Mucosa of descending colon (tissue), 3 donors: ENCODE measurements at regions not wholly inside any gene's neighbourhood (a gene's known extent, or its start where the extent isn't known, plus 50 kb on each side); places are given as distances from the start of the nearest gene placed in this dataset.
"Not testable (repeated sequence)": the region's sequence is repeated elsewhere in the genome, so short reads cannot be mapped to it uniquely, and the experiment has no call there.

ENCODE experiments used
- ATAC-seq: fragments of 200-7000 bp; cut with Tn5 transposase; one replicate; pipeline ENCODE4 v1.9.1; 2020; ENCODE audit warnings: mild to moderate bottlenecking, moderate library complexity
- DNase-seq, 3 donors: peaks; one replicate each; pipeline ENCODE4 v3.0.0-alpha.2; 2020
- H3K36me3 ChIP-seq: fragments of 200-600 bp; one replicate; pipeline ENCODE4 v1.8.0; 2021; ENCODE audit warnings: low read depth, mild to moderate bottlenecking
- H3K4me1 ChIP-seq: fragments of 200-600 bp; one replicate; pipeline ENCODE4 v1.8.0; 2021; ENCODE audit warnings: low read depth, mild to moderate bottlenecking
- H3K4me3 ChIP-seq: fragments of 200-600 bp; one replicate; pipeline ENCODE4 v1.8.0; 2021; ENCODE audit warnings: mild to moderate bottlenecking
- H3K9me3 ChIP-seq: fragments of 200-600 bp; one replicate; pipeline ENCODE4 v1.8.0; 2021; ENCODE audit warnings: mild to moderate bottlenecking
- intact Hi-C, 2 donors: fragments of 100-400 bp; cut with DNase I in 1 of 2; cut with micrococcal nuclease in 1 of 2; formaldehyde crosslinking; loops; one replicate each; pipeline versions ENCODE4 v1.11.0 to v1.11.1; 2022; cut with DNase I, micrococcal nuclease
- TF ChIP-seq, protein P1 (sequence below): fragments of 200-600 bp; IDR thresholded peaks from one replicate; pipeline ENCODE4 v1.8.0; 2022; ENCODE audit warnings: antibody characterized with exemption, mild to moderate bottlenecking
- donor health status: DM: no; HTN: no; CAD: no; lungs with moderate emphysema.
- donor health status: DM: no; HTN: no; CAD: no.
- donor health status: DM: no; HTN: yes; CAD: no.

DNA sequence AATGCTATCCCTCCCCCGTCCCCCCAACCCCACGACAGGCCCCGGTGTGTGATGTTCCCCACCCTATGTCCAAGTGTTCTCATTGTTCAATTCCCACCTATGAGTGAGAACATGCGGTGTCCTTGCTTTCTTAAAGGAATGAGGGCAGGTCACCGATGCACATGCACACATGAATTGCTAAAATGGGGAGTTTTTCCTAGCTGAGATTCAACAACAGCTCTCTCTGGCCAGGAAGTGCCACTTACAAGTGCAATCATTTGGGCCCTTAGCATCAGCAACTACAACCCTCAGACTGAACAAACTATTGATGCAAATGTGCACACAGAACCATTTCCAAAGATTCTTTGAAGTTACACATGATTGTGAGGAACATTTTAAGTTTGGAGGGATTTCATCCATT is 95.7 kb upstream of the IQCM start:
- TF ChIP-seq, protein P1, sequence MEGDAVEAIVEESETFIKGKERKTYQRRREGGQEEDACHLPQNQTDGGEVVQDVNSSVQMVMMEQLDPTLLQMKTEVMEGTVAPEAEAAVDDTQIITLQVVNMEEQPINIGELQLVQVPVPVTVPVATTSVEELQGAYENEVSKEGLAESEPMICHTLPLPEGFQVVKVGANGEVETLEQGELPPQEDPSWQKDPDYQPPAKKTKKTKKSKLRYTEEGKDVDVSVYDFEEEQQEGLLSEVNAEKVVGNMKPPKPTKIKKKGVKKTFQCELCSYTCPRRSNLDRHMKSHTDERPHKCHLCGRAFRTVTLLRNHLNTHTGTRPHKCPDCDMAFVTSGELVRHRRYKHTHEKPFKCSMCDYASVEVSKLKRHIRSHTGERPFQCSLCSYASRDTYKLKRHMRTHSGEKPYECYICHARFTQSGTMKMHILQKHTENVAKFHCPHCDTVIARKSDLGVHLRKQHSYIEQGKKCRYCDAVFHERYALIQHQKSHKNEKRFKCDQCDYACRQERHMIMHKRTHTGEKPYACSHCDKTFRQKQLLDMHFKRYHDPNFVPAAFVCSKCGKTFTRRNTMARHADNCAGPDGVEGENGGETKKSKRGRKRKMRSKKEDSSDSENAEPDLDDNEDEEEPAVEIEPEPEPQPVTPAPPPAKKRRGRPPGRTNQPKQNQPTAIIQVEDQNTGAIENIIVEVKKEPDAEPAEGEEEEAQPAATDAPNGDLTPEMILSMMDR = no peak
- intact Hi-C loops = no loop called here
- Histone ChIP-seq H3K36me3 (no peaks in the 10 kb centered on the region), H3K4me1 (peaks cover 15% of the 10 kb centered on the region), H3K9me3 (no peaks in the 10 kb centered on the region), H3K4me3 (no peak overlapping the region)
- ATAC-seq (peak; percentile 35), DNase-seq (no peak)

GRCh38 chr4:149912000-149912399 is 96.4 kb upstream of the IQCM start:
- DNase-seq (no peak), ATAC-seq (no peak)
- intact Hi-C loops = no loop called here

DNA sequence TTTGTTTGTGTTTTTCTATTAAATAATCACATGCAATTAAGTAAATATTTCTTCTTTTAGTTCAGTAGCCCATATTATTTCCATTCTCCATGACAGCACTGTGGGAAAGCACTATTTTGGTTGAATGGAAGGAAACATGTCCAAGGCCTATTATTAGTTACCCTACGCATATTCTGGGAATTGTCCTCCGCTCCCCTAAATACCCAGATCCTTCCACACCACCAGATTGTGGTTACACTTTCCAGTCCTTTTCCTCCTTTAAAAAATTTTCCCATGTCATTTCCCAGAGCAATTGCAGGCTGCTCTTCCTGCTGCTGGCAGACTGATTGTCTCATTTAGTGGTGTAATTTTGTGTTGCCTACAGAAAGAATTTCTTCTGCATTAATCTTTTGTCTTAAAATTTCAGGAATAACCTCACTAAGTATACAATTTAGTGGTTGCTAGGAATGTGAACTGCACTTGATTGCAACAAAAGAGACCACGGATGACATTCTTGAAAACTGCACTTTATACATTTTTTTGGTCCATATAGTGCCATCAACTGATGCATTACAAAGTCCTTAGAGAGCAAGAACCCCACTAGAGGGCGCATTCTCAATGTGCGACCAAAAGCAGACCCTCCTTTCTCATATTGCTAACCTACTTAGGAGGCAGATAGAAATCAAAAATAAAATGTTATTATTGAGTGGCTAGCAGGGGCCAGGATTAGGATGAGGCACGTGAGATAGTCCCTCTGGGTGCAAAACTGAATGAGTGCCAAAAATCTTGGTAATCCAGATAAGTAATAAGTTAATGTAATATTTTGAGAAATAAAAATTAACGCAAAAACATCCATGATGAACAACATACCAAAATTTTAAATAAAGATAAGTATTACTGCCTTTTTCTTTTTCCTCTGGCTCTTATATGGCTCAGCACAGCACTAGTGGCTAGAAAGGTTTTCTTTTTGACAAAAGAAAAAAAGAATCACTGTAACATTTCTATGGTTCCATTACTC is 98.8 kb upstream of the IQCM start:
- intact Hi-C loops = no loop called here
- peaks cover 8% of the 10 kb centered on the region for H3K4me1 ChIP-seq
- H3K9me3 ChIP-seq = no peaks in the 10 kb centered on the region
- TF ChIP-seq, protein P1 = peak; percentile 25
- H3K36me3 ChIP-seq = no peaks in the 10 kb centered on the region
- DNase-seq = peak in 1 of 3 donors; percentile 86
- ATAC-seq = peak; percentile 52
- H3K4me3 ChIP-seq = no peak overlapping the region

More at GRCh38 chr4:149912000-149912399, 96.4 kb upstream of the IQCM start:
- H3K9me3 ChIP-seq = no peaks in the 10 kb centered on the region
- peaks cover 15% of the 10 kb centered on the region for H3K4me1 ChIP-seq
- no peak overlapping the region for H3K4me3 ChIP-seq
- no peaks in the 10 kb centered on the region for H3K36me3 ChIP-seq
- TF ChIP-seq, protein P1 = no peak

GRCh38 chr4:149915735-149916134 is 100.1 kb upstream of the IQCM start:
- DNase-seq, intact Hi-C loops, H3K36me3 ChIP-seq, H3K4me1 ChIP-seq, H3K9me3 ChIP-seq, ATAC-seq, H3K4me3 ChIP-seq: not testable (repeated sequence)

DNA sequence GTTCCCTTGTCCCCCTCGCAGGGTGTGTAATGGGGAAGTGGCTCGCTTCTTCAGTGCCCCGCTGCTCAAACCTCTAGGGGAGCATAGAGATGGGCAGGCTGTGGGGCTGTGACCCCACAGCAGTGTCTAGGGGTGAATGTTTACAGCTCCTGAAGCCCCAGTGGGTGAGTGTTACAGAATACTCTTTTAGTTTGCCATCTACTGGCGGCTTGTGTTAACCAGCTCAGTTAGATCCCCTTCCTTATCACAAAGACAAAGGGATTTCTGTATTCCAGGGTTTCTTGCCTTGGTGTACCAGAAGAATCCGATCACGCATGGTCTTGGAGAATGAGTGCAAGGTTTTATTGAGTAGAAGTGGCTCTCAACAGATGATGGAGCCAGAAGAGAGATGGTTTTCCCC is 108.1 kb upstream of the IQCM start:
- Histone ChIP-seq H3K4me1 (peaks cover 14% of the 10 kb centered on the region), H3K4me3 (no peak overlapping the region), H3K36me3 (no peaks in the 10 kb centered on the region), H3K9me3 (no peaks in the 10 kb centered on the region)
- ATAC-seq = no peak
- no peak for DNase-seq
- intact Hi-C loops = no loop called here
- TF ChIP-seq, protein P1 = no peak

GRCh38 chr4:149927514-149927913 is 111.9 kb upstream of the IQCM start:
- H3K4me3 ChIP-seq = no peak overlapping the region
- ATAC-seq (peak; percentile 80), DNase-seq (no peak)
- H3K4me1 ChIP-seq = peaks cover 15% of the 10 kb centered on the region
- TF ChIP-seq, protein P1 = no peak
- H3K36me3 ChIP-seq = no peaks in the 10 kb centered on the region
- no peaks in the 10 kb centered on the region for H3K9me3 ChIP-seq
- intact Hi-C loops = no loop called here
